OCI-LY1 (cell line): ENCODE measurements at regions not wholly inside any gene's neighbourhood (a gene's known extent, or its start where the extent isn't known, plus 50 kb on each side); places are given as distances from the start of the nearest gene placed in this dataset.

Experiments used
- H2AFZ ChIP-seq: fragments of 200-600 bp; sonication (generic), shearing (Covaris generic); 2 replicates; pipeline ENCODE4 v1.6.0; 2014; ENCODE audit warnings: antibody characterized with exemption, mild to moderate bottlenecking, low read length
- H3F3A ChIP-seq: fragments of 200-600 bp; sonication (generic), shearing (Covaris generic); 2 replicates; pipeline ENCODE4 v1.6.0; 2014; ENCODE audit warnings: mild to moderate bottlenecking, antibody characterized with exemption, low read length, moderate library complexity; ENCODE audit not compliant: insufficient read depth
- H3K27ac ChIP-seq: fragments of 200-600 bp; sonication (generic); 2 replicates; pipeline ENCODE4 v1.5.1; 2014; ENCODE audit warnings: low read length, mixed run types, mild to moderate bottlenecking, low read depth; ENCODE audit not compliant: poor library complexity, severe bottlenecking
- H3K27me3 ChIP-seq: fragments of 200-600 bp; sonication (generic); 2 replicates; pipeline ENCODE4 v1.6.0; 2014; ENCODE audit warnings: antibody characterized with exemption, mild to moderate bottlenecking, low read length, moderate library complexity; ENCODE audit not compliant: insufficient read depth
- H3K36me3 ChIP-seq: fragments of 200-600 bp; sonication (generic); 2 replicates; pipeline ENCODE4 v1.6.1; 2014; ENCODE audit warnings: mild to moderate bottlenecking, antibody characterized with exemption, low read length, moderate library complexity, mixed read lengths; ENCODE audit not compliant: insufficient read depth
- H3K4me1 ChIP-seq: fragments of 200-600 bp; sonication (generic); 2 replicates; pipeline ENCODE4 v1.5.1; 2014; ENCODE audit warnings: mild to moderate bottlenecking, low read length, moderate library complexity; ENCODE audit not compliant: insufficient read depth, severe bottlenecking
- H3K4me2 ChIP-seq: fragments of 200-600 bp; sonication (generic), shearing (Covaris generic); 2 replicates; pipeline ENCODE4 v1.6.1; 2014; ENCODE audit warnings: low read length
- H3K4me3 ChIP-seq: fragments of 200-600 bp; sonication (generic); 2 replicates; pipeline ENCODE4 v1.5.1; 2014; ENCODE audit warnings: low read length, low read depth, mild to moderate bottlenecking, mixed read lengths; ENCODE audit not compliant: poor library complexity, severe bottlenecking
- H3K79me2 ChIP-seq: fragments of 200-600 bp; shearing (Covaris generic); 2 replicates; pipeline ENCODE4 v1.6.1; 2016; ENCODE audit warnings: mixed run types, low read length, mixed read lengths; ENCODE audit not compliant: insufficient read depth
- H3K9ac ChIP-seq: fragments of 200-600 bp; sonication (generic), shearing (Covaris generic); 2 replicates; pipeline ENCODE4 v1.6.1; 2014; ENCODE audit warnings: mild to moderate bottlenecking, low read length, mixed read lengths
- H3K9me2 ChIP-seq: fragments of 200-600 bp; sonication (generic), shearing (Covaris generic); 2 replicates; pipeline ENCODE4 v1.6.1; 2014; ENCODE audit warnings: low read depth, mild to moderate bottlenecking, low read length, mixed read lengths
- H3K9me3 ChIP-seq: fragments of 200-600 bp; shearing (Covaris generic); 2 replicates; pipeline ENCODE4 v1.6.1; 2014; ENCODE audit warnings: low read length, mixed read lengths
- H4K20me1 ChIP-seq: fragments of 200-600 bp; sonication (generic), shearing (Covaris generic); 2 replicates; pipeline ENCODE4 v1.6.0; 2016; ENCODE audit warnings: mild to moderate bottlenecking, low read length; ENCODE audit not compliant: insufficient read depth
- CTCF ChIP-seq: fragments of 200-600 bp; sonication (generic), shearing (Covaris generic); IDR thresholded peaks from 2 replicates; pipeline ENCODE4 v1.5.1; 2017; ENCODE audit warnings: mild to moderate bottlenecking, antibody characterized with exemption, low read length, moderate library complexity, mixed read lengths
- EZH2 ChIP-seq: fragments of 200-600 bp; sonication (generic), shearing (Covaris generic); IDR thresholded peaks from 2 replicates; pipeline ENCODE4 v1.8.0; 2017; ENCODE audit warnings: borderline replicate concordance, mixed run types, mild to moderate bottlenecking, antibody characterized with exemption, low read length, moderate library complexity, mixed read lengths

GRCh38 chr4:123083646-123084045 is 161.2 kb upstream of the NUDT6 start:
- H3K4me1 ChIP-seq, result peaks cover 7% of the 10 kb centered on the region
- no peak overlapping the region for H3K4me2 ChIP-seq
- TF ChIP-seq EZH2 (no peak), CTCF (no peak)
- no peak overlapping the region for H3K27ac ChIP-seq
- no peaks in the 10 kb centered on the region for H3K79me2 ChIP-seq
- no peaks in the 10 kb centered on the region for H3K9me2 ChIP-seq
- H3K9me3 ChIP-seq, result no peaks in the 10 kb centered on the region
- no peak overlapping the region for H3K4me3 ChIP-seq
- H3K36me3 ChIP-seq, result no peaks in the 10 kb centered on the region
- H3K9ac ChIP-seq, result no peak overlapping the region
- no peaks in the 10 kb centered on the region for H4K20me1 ChIP-seq
- no peaks in the 10 kb centered on the region for H3K27me3 ChIP-seq
- H2AFZ ChIP-seq, result no peak overlapping the region
- no peaks in the 10 kb centered on the region for H3F3A ChIP-seq

- no peak overlapping the region for H2AFZ ChIP-seq
- H3K4me1 ChIP-seq, result peaks cover 6% of the 10 kb centered on the region
- no peak overlapping the region for H3K9ac ChIP-seq
- H3K4me3 ChIP-seq, result no peak overlapping the region
- H3F3A ChIP-seq, result no peaks in the 10 kb centered on the region
- H3K36me3 ChIP-seq, result peaks cover 8% of the 10 kb centered on the region; the same call in 1 of the 2 replicates
- H3K4me2 ChIP-seq, result no peak overlapping the region
- H3K9me3 ChIP-seq, result no peaks in the 10 kb centered on the region
- H3K27me3 ChIP-seq, result no peaks in the 10 kb centered on the region
- no peak overlapping the region for H3K27ac ChIP-seq
- no peaks in the 10 kb centered on the region for H3K79me2 ChIP-seq
- H4K20me1 ChIP-seq, result no peaks in the 10 kb centered on the region
- no peaks in the 10 kb centered on the region for H3K9me2 ChIP-seq
- TF ChIP-seq EZH2 (no peak), CTCF (no peak)
Observed at GRCh38 chr4:123088501-123088900, 166.1 kb upstream of the NUDT6 start.

GRCh38 chr4:123090886-123091285 is 168.5 kb upstream of the NUDT6 start:
- Histone ChIP-seq H3K4me1 (no peaks in the 10 kb centered on the region), H3K79me2 (no peaks in the 10 kb centered on the region), H3K9ac (no peak overlapping the region), H3K4me3 (no peak overlapping the region), H3K4me2 (no peak overlapping the region), H3K27me3 (no peaks in the 10 kb centered on the region), H4K20me1 (no peaks in the 10 kb centered on the region), H2AFZ (no peak overlapping the region), H3K9me3 (no peaks in the 10 kb centered on the region), H3K36me3 (peaks cover 8% of the 10 kb centered on the region; the same call in 1 of the 2 replicates), H3K27ac (no peak overlapping the region), H3F3A (no peaks in the 10 kb centered on the region), H3K9me2 (no peaks in the 10 kb centered on the region)
- TF ChIP-seq EZH2 (no peak), CTCF (no peak)
